Mesendoderm (in vitro differentiated cells): ENCODE measurements at regions not wholly inside any gene's neighbourhood (a gene's known extent, or its start where the extent isn't known, plus 50 kb on each side); places are given as distances from the start of the nearest gene placed in this dataset.

ENCODE experiments used
- DNase-seq: peaks from one replicate; pipeline ENCODE4 v3.0.0; 2013
- H2AK5ac ChIP-seq: 2 replicates; pipeline ENCODE4 v1.6.1; 2013; ENCODE audit warnings: low read length, inconsistent platforms
- H2BK120ac ChIP-seq: 2 replicates; pipeline ENCODE4 v1.6.1; 2013; ENCODE audit warnings: low read depth, mild to moderate bottlenecking, low read length, moderate library complexity, mixed read lengths
- H2BK15ac ChIP-seq: replicated peaks from 2 replicates; pipeline ENCODE4 v1.6.1; 2013; ENCODE audit warnings: low read depth, mild to moderate bottlenecking, moderate library complexity
- H2BK5ac ChIP-seq: 2 replicates; pipeline ENCODE4 v1.6.1; 2013; ENCODE audit warnings: low read length, inconsistent platforms
- H3K18ac ChIP-seq: 2 replicates; pipeline ENCODE4 v1.6.1; 2013; ENCODE audit warnings: mild to moderate bottlenecking, low read length, mixed read lengths
- H3K23ac ChIP-seq: one replicate; pipeline ENCODE4 v1.6.1; 2013; ENCODE audit warnings: low read length
- H3K27ac ChIP-seq: 2 replicates; pipeline ENCODE4 v1.5.1; 2013; ENCODE audit warnings: low read depth, mild to moderate bottlenecking, inconsistent platforms, low read length, moderate library complexity
- H3K27me3 ChIP-seq: 2 replicates; pipeline ENCODE4 v1.6.1; 2013; ENCODE audit warnings: low read length, control low read depth, mild to moderate bottlenecking, inconsistent platforms; ENCODE audit not compliant: insufficient read depth, poor library complexity
- H3K36me3 ChIP-seq: 2 replicates; pipeline ENCODE4 v1.6.1; 2013; ENCODE audit warnings: low read length, inconsistent platforms; ENCODE audit not compliant: control insufficient read depth, insufficient read depth
- H3K4ac ChIP-seq: one replicate; pipeline ENCODE4 v1.6.1; 2013; ENCODE audit warnings: low read depth, mild to moderate bottlenecking, low read length, moderate library complexity
- H3K4me1 ChIP-seq: 2 replicates; pipeline ENCODE4 v1.6.1; 2013; ENCODE audit warnings: low read depth, low read length, inconsistent platforms; ENCODE audit not compliant: control insufficient read depth
- H3K4me2 ChIP-seq: 2 replicates; pipeline ENCODE4 v1.6.1; 2013; ENCODE audit warnings: low read length
- H3K4me3 ChIP-seq: 2 replicates; pipeline ENCODE4 v1.5.1; 2013; ENCODE audit warnings: mild to moderate bottlenecking, low read length
- H3K56ac ChIP-seq: one replicate; pipeline ENCODE4 v1.6.1; 2013; ENCODE audit warnings: low read length
- H3K79me1 ChIP-seq: 2 replicates; pipeline ENCODE4 v1.6.1; 2013; ENCODE audit warnings: low read length, inconsistent platforms
- H3K79me2 ChIP-seq: 2 replicates; pipeline ENCODE4 v1.6.1; 2013; ENCODE audit warnings: mild to moderate bottlenecking, low read length; ENCODE audit not compliant: control insufficient read depth, insufficient read depth
- H3K9ac ChIP-seq: 2 replicates; pipeline ENCODE4 v1.6.1; 2013; ENCODE audit warnings: low read length, inconsistent platforms
- H4K5ac ChIP-seq: one replicate; pipeline ENCODE4 v1.6.1; 2013; ENCODE audit warnings: low read length
- H4K8ac ChIP-seq: one replicate; pipeline ENCODE4 v1.6.1; 2013; ENCODE audit warnings: low read depth, mild to moderate bottlenecking, control low read depth, low read length, moderate library complexity
- WGBS: extraction: QIAGEN DNeasy Blood & Tissue Kit; methylation state at CpG from one replicate; pipeline ENCODE4 v1.1.7; 2013; ENCODE audit warnings: low lambda C conversion rate, missing lambda C conversion rate; ENCODE audit not compliant: insufficient coverage; ENCODE audit errors: extremely low coverage; 5-methylcytosine and 5-hydroxymethylcytosine counted together

GRCh38 chr2:239545741-239546392, 145.0 kb upstream of the HDAC4 start:
- WGBS: no CpG with 5 or more reads among the region's 14 CpGs
- Histone ChIP-seq H3K9ac (no peak overlapping the region), H3K23ac (no peak overlapping the region), H3K27me3 (no peaks in the 10 kb centered on the region), H4K8ac (no peak overlapping the region), H3K36me3 (no peaks in the 10 kb centered on the region), H3K79me1 (no peaks in the 10 kb centered on the region), H3K56ac (no peak overlapping the region), H3K4me3 (no peak overlapping the region), H3K27ac (no peak overlapping the region), H3K4ac (no peak overlapping the region), H4K5ac (no peak overlapping the region), H3K4me1 (no peaks in the 10 kb centered on the region), H2BK120ac (no peak overlapping the region), H3K79me2 (no peaks in the 10 kb centered on the region), H3K18ac (no peak overlapping the region), H2AK5ac (no peak overlapping the region), H2BK15ac (no peak overlapping the region), H2BK5ac (no peak overlapping the region), H3K4me2 (no peak overlapping the region)
- DNase-seq: no peak

DNA sequence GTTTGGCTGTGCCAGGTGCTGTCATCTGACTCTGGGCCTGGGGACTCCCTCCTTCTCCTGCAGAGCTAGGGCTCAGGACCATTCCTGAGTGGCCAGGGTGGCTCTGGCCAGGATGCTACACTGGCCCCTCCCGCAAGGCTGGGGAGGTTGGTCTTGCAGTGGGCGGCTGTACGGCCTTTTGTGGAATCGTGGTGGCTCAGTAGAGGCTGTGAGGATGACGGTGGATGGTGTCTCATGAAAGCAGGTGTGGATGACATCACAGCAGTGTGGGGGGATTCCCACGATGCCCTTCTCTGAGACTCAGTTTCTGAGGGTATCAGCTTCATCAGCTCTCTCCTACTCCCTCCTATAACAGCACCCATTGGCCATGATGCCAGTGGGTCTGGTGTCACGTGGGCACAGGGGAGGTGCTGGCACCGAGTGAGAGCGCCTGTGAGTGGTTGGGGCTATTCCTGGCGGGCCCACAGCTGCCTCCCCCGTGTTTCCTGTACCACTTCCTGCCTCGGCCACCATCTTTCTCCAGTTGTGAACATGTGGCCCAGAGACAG, 144.2 kb upstream of the HDAC4 start:
- H3K36me3 ChIP-seq: no peaks in the 10 kb centered on the region
- no peaks in the 10 kb centered on the region for H3K79me1 ChIP-seq
- DNase-seq: no peak
- no peak overlapping the region for H3K27ac ChIP-seq
- no peak overlapping the region for H3K4me2 ChIP-seq
- H3K23ac ChIP-seq: no peak overlapping the region
- no peak overlapping the region for H3K4me3 ChIP-seq
- H2BK120ac ChIP-seq: no peak overlapping the region
- H2BK15ac ChIP-seq: no peak overlapping the region
- H2BK5ac ChIP-seq: no peak overlapping the region
- no peaks in the 10 kb centered on the region for H3K27me3 ChIP-seq
- H4K5ac ChIP-seq: no peak overlapping the region
- no peak overlapping the region for H3K18ac ChIP-seq
- no peak overlapping the region for H2AK5ac ChIP-seq
- H4K8ac ChIP-seq: no peak overlapping the region
- WGBS: no CpG with 5 or more reads among the region's 12 CpGs
- no peaks in the 10 kb centered on the region for H3K4me1 ChIP-seq
- no peak overlapping the region for H3K9ac ChIP-seq
- H3K79me2 ChIP-seq: no peaks in the 10 kb centered on the region
- no peak overlapping the region for H3K56ac ChIP-seq
- H3K4ac ChIP-seq: no peak overlapping the region

DNA sequence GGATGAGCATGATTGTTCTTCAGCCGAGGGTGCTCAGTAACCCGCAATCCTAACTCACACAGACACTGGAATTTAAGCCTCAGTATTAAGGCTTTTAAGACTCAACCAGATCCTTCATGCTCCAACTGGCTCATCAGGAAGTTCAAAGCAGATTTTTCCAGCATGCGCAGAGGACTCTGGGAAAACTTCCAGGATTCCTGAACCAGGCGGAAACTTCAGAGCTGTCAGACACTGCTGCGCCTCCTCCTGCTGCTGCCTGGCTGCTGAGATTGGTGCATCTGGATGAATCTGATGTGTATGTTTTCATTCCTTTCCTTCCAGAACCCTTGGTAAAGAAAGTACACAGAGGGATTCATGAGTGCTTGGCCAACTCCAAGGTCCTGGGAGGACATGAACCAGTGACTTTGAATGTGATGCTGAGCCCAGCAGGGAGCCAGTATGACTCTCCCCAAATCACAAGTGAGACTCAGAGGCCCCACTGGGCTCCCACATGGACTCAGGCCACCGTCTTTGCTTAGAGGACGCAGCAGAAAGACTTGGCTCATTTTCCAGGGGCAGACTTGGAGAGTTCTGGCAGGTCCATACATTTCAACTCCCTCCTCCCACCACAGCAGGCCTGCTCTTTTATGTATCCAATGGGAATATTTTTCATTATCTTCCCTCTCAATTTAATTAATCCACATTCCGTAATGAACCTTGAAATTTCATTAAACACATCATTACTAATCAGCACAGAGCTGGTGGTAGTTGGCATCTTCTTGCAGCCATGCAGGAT, 143.5 kb upstream of the HDAC4 start:
- 100% methylated on average over 1 of the region's 8 CpGs for WGBS
- DNase-seq: no peak

DNA sequence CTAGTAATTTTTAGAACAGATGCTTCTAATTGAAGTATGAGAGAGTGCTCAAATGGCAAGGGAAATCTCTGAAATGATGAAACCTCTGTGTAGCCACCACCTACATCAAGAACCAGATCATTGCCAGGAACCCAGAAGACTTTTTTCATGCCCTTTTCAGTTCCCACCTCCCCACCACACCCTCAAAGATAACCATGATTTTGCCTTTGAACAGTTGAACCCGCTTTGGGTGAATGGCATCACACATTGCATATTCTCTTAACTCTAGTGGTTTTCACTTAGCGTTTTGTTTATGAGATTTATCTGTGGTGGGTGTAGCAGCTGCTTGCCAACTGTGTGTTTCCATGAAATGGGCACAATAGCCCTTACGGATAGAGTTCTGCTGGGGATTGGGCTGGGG, 142.9 kb upstream of the HDAC4 start:
- Histone ChIP-seq H3K4me1 (no peaks in the 10 kb centered on the region), H3K79me1 (no peaks in the 10 kb centered on the region), H2BK5ac (no peak overlapping the region), H3K36me3 (no peaks in the 10 kb centered on the region), H3K27ac (no peak overlapping the region), H3K27me3 (no peaks in the 10 kb centered on the region), H3K9ac (no peak overlapping the region), H3K18ac (no peak overlapping the region), H3K4me3 (no peak overlapping the region), H3K56ac (no peak overlapping the region), H4K5ac (no peak overlapping the region), H3K79me2 (no peaks in the 10 kb centered on the region), H4K8ac (no peak overlapping the region), H2BK120ac (no peak overlapping the region), H3K4me2 (no peak overlapping the region), H2BK15ac (no peak overlapping the region), H3K23ac (no peak overlapping the region), H2AK5ac (no peak overlapping the region), H3K4ac (no peak overlapping the region)
- WGBS: no CpG with 5 or more reads among the region's 3 CpGs
- no peak for DNase-seq

More for the DNA sequence above, 143.5 kb upstream of the HDAC4 start:
- H4K8ac ChIP-seq: no peak overlapping the region
- H3K36me3 ChIP-seq: no peaks in the 10 kb centered on the region
- H4K5ac ChIP-seq: no peak overlapping the region
- H3K56ac ChIP-seq: no peak overlapping the region
- no peak overlapping the region for H3K4ac ChIP-seq
- no peak overlapping the region for H3K4me3 ChIP-seq
- H3K27ac ChIP-seq: no peak overlapping the region
- H3K4me1 ChIP-seq: no peaks in the 10 kb centered on the region
- no peaks in the 10 kb centered on the region for H3K79me2 ChIP-seq
- no peak overlapping the region for H2BK5ac ChIP-seq
- H3K4me2 ChIP-seq: no peak overlapping the region
- no peak overlapping the region for H3K9ac ChIP-seq
- H2BK15ac ChIP-seq: no peak overlapping the region
- H3K27me3 ChIP-seq: no peaks in the 10 kb centered on the region
- no peak overlapping the region for H3K23ac ChIP-seq
- no peaks in the 10 kb centered on the region for H3K79me1 ChIP-seq
- no peak overlapping the region for H2AK5ac ChIP-seq
- no peak overlapping the region for H3K18ac ChIP-seq
- H2BK120ac ChIP-seq: no peak overlapping the region

GRCh38 chr2:239540174-239540573, 139.4 kb upstream of the HDAC4 start:
- Histone ChIP-seq H3K4me2 (no peak overlapping the region), H3K56ac (no peak overlapping the region), H3K36me3 (no peaks in the 10 kb centered on the region), H2AK5ac (no peak overlapping the region), H3K4ac (no peak overlapping the region), H4K8ac (no peak overlapping the region), H3K79me2 (no peaks in the 10 kb centered on the region), H2BK15ac (no peak overlapping the region), H3K9ac (no peak overlapping the region), H3K18ac (no peak overlapping the region), H3K4me1 (no peaks in the 10 kb centered on the region), H4K5ac (no peak overlapping the region), H2BK5ac (no peak overlapping the region), H3K23ac (no peak overlapping the region), H3K4me3 (no peak overlapping the region), H2BK120ac (no peak overlapping the region), H3K27me3 (no peaks in the 10 kb centered on the region), H3K79me1 (no peaks in the 10 kb centered on the region), H3K27ac (no peak overlapping the region)
- no CpG with 5 or more reads among the region's 7 CpGs for WGBS
- DNase-seq: no peak
